Fibroblast of the conjunctiva (primary cell): ENCODE measurements at regions not wholly inside any gene's neighbourhood (a gene's known extent, or its start where the extent isn't known, plus 50 kb on each side); places are given as distances from the start of the nearest gene placed in this dataset.

Experiments
- DNase-seq: peaks from one replicate; pipeline ENCODE4 v3.0.0-alpha.2; 2010; ENCODE audit warnings: low read depth

DNA sequence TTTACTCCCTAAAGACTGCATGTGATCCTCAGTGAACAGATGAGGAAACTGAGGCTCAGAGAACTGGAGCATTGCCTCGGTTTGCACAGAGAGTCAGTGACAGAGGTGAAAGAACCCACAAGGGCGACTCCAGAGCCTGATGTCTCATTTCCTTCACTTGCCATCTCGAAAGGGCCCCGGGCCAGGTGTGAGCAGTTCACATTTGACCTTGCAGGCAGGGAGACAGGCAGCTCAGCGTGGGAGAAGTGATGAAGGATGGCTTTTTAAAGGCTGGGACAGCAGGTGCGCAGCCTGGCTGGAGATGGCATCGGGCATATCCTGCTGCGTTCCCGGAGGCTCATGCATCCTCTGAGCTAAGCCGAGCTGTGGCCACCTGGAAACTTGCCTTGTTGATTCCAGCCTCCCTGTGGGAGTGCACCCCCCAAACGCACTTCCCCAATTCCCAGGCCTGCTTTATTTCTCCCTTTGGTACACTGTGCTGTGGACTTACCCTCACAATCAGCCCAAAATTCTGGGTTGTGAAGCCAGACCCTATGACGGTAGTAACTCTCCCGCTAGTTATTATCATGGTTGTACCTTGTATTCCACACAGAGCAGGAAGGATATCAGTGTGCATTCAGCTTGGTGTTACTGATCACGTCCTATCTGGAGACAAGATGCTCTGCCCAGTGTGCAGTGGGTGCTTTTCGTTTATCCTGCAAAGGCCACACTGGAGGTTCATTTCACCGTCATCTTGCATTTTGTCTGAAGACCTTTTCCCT, 753.2 kb upstream of the EEF2KMT start:
- no peak for DNase-seq

DNA sequence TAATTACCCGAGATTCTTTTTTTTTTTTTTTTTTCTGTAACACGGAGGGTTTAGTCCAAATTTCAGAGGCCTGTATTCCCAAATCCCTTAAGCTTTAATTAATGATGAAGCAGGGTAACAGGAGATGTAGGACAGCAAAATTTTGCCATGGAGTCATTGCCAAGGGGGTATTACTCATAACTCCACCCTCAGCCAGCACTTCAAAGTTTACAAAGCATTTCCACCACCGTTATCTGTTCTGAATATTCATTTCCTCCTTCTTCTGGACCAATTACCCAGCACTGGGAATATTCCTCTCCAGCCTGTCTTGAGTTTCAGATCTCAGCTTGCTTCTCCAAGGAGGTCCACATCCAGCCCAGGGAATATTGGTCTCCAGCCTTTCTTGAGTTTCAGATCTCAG, 747.5 kb upstream of the EEF2KMT start:
- DNase-seq, result no peak

DNA sequence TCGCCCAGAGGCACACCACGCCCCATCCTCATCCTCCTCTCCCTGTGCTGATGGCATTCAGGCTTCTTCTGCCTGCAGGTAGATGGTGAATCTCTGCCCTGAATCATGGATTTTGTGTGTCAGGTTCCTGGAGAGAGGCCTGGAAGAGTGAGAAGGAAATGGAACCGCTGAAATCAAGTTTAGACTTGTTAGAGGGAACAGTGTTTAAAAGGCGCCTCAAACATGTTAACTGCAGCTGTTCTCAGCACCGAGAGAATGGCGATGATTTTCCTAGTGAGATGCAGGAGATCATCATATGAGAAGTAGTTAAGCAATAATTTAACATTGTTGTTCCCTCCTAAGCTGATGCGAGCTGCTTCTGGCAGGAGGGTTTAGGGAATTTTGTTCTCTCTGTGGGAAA, 744.4 kb upstream of the EEF2KMT start:
- DNase-seq, result no peak

DNA sequence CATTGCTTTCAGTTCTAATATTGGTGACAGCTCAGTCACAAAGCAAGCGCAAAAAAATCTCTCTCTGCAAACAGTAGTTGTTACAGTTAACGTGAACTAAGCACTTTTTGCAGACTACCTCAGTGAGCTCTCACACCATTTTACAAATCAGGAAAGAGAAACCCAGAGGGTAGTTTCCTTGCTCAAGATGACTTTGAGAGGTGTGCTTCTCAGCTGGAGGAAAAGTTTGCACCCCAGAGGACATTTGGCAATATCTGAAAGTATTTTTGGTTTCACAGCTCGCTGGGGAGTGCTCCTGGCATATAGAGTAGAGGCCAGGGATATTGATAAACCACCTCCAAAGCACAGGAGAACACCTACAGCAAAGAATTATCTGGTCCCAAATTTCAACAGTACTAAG, 741.1 kb upstream of the EEF2KMT start:
- no peak for DNase-seq

DNA sequence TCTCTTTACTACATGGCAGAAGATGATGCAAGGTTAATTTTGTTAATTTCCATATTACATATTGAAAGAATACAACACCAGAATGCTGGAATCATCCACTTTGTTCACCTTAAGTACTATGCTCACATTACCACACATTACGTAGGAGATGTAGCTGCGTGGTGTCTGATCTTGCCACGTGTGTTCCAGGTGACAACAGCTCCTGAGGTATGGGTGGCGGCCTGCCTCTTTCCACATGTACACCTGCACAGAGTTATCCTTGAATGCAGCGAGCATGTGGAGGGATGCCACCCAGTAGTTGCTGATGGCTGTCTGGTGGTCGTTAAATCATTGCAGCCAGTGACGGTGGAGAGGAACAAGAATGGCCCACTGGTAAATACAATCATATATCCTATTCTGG, 740.5 kb upstream of the EEF2KMT start:
- no peak for DNase-seq

DNA sequence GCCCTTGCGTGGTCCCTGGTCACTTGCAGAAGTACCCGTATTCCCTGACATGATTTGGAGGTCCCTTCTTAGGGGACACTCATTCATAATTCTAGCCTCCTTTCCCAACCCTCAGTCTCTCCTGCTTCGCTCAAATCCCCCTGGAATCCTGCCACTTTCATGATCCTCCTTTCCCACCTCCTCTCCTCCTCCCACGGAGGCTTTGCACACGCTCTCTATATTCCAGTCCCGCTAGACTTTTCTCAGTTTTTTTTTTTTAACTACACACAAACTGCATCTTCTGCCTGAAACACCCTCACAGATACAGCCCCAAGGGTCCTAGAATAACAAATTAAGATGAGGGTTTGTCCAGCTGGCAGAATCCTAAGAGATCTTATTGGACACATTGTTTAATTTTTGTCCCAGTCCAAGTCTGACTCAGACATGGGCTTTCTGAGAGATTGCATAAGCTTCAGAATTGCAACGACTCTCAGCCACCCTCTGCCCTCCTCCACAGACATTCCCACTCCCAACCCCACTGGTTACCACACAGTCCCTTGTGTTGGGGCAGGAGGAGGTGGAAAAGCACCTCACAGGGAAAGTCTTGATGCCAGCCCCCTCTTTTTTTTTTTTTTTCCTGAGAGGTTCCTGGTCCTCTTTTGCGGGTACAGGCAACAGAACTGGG, 739.5 kb upstream of the EEF2KMT start:
- DNase-seq, result no peak

DNA sequence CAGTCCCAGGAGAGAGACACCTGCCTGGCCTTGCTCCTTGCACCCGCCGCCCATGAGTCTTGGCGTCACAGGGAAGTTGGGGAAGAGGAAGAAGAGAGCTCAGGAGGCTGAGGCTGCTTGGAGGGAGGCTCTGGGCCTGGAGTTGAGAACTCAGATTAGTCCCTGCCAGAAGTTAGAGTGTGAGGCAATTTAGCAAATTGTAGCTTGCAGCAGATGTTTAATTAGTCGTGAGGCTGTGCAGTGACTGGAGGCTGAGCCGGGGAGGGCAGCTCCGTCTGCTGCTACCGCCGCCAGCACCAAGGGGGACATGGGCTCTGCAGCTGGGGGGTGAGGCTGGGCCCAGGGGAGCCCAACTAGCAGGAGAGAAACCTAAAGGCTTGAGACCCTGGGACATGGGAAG, 738.3 kb upstream of the EEF2KMT start:
- no peak for DNase-seq

DNA sequence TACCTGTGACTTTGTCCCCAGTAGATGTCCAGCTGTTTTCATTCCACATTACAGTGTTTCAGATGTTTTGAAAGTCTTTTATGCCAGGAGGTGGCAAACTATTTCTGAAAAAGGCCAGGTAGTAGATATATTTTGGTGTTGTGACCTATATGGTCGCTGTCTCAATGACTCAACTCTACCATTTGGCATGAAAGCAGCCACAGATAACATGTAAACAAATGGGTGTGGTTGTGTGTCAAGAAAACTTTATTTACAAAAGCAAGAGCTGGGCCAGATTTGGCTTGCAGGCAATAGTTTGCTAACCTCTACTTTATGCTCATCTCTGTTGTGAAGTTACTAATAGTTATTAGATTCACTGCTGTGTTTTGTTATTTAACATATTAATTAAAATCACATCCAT, 728.7 kb upstream of the EEF2KMT start:
- DNase-seq, result no peak

DNA sequence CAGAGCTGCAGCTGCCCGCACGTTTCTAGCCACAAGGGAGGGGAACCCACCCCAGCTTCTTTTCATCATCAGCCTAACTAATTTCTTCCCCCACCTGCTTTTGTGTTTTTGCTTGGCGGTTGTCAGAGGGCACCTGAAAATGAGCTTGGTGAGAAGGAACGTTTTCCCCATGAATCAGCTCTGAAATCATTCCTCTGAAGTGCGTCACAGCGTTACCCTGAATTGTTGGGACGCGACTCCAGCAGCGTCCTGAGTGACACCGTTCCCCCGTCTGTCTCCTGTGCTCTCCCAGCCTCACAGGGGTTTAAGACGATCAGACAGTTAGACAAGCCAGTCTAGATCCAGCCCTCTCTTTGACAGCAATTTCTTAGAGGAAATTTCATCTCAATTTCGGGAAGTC, 722.9 kb upstream of the EEF2KMT start:
- DNase-seq, result no peak

DNA sequence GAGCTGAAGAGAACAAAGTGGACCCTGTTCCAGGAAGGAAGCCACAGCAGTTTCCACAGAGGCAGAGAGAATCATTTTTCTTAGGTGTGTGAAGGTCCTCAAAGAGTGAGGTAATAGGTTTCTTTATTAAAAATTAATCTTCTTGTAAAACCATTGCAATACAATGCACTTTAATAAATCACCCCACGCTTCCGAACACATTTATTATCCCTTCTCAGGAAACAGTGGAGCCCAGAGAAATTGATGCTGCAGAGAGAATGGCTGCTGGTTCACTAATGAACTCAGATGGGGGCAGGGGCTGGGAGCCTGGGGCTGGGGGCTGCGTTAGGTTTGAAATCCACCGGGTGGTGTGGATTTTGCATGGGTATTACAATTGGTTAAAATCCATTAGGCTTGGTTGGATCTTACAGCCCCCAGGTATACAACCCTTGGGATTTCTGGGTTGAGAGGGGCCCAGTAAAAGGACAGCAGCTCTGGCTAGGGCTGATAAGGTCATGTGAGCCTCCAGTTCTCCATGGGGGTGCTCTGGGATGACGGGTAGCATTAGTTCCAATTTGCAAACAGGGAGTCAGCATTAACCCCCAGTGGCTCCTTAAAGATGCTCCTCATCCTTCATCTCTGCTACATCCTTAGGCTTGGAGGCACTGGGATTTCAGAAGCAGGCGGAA, 718.1 kb upstream of the EEF2KMT start:
- no peak for DNase-seq

DNA sequence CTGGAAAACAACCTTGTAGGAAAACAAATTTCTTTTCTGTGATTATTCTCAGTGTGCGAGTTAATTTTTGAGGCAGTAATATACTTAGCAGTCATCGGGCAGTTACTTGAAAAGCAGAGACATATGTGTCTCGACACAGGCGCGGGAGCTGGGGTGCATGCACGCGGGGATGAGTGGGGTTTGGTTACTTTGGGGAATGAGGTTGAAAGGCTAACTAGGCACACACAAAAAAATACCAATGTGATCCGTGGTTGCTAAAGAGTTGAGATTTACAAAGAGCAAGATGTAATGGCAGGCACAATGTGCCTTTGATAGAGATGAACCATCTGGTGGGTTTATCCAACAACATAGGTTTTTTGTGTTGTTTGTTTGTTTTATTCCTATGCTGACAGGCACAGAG, 703.8 kb upstream of the EEF2KMT start:
- DNase-seq, result no peak

DNA sequence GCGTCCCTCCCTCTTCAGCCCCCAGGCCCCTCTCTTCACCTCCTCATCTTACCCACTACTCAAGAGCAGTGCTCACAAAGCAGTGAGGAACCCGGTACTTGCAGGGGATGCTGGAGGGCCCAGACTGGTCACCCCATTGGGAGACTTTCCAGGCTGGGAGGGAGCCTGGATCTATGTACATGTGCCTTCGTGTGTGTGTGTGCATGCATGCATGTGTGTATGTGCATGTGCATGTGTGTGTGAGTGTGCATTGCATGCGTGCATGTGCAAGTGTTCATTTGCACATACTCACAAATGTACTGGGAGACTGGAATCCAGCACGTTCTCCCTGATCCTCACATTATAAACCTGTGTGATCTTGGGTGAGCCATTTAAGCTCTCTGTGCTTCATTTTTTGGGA, 696.0 kb upstream of the EEF2KMT start:
- DNase-seq, result no peak

DNA sequence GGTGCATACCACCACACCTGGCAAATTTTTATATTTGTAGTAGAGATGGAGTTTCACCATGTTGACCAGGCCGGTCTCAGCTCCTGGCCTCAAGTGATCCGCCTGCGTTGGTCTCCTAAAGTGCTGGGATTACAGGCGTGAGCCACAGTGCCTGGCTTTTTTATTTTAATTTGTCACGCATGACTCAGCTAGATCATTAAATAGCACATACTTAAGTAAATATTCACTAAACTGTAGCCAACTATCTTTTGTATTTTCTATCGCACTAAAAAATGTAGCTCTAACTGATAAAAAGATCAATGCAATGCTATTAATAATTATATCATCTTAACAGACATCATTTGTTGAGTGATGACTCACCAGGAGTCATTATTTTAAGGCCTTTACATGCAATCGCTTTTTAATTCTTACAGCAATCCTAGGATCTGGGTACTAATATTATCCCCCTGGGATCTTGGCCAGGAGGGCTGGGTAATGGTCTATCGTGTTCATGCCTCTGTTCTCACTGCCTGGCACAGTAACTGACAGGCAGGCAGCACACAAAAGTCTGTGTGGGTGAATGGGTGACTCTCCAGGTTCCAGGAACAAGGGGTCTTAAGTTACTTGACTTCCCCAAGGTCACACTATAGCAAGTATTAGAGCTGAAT, 693.5 kb upstream of the EEF2KMT start:
- DNase-seq, result no peak

DNA sequence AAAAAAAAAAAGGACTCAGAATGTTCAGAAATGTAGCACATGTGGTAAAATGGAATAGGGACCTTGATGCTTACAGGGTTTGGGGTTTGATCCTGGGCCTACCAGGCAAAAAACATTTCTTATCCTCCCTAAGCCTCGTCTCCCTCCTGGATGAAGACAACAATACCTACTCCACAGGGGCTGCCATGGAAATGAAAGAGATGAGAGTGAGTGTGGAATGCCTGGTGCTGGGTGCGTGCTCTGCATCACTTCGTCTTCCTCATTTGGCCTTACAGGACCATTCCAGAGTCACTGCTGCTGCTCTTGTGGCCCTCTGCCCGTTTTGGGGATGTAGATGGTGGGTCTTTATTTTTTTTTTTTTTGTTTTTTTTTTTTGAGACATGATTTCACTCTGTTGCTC, 692.9 kb upstream of the EEF2KMT start:
- DNase-seq, result no peak

DNA sequence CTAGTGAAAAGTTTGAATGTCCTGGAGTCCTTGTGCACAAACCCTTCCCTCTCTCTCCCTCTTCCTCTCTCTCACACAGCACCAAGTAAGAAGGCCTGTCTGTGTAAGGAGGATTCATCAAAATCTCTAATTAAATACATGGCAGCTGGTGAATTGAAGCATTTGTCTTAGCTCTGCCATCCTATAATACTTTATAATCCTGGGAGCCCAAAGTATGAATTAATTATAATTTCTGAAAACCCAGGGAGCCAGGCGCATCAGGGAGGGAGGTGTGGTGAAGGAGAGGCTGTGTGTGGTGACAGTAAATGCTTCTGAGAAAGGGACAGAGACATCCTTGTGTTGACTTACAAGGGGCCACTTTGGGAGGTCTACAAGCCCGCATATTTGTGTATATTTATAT, 691.4 kb upstream of the EEF2KMT start:
- no peak for DNase-seq

DNA sequence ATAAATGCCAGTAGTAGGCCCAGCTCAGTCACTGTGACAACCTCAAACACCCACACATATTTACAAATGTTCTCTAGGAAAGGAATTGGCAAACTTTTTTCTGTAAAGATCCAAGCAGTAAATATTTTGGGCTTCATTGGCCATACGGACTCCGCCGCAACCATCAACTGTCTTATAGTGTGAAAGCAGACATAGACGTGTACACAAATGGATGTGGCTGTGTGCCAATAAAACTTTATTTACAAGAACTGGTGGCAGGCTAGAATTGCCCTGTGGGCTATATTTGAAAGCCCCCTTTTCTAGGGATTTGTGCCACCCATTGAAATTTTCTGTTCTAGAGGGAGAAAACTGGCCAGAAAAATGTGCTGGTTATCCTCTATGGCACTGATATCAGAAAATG, 683.8 kb upstream of the EEF2KMT start:
- DNase-seq, result no peak

DNA sequence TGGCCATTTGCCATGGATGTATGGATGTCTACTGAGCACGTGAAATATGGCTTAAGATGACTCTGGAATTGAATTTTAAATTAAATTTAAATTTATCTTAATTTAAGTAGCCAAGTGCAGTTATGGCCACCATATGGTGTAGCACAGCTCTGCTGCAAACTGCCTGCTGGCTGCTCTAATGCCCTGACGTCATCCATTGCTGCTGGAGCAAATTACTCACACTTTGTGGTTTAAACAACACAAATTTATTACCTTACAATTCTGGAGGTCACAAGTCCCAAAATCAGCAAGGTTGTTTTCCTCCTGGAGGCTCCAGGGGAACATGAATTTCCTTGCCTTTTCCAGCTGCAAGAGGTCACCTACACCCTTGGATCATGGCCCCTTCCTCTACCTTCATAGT, 679.3 kb upstream of the EEF2KMT start:
- no peak for DNase-seq

DNA sequence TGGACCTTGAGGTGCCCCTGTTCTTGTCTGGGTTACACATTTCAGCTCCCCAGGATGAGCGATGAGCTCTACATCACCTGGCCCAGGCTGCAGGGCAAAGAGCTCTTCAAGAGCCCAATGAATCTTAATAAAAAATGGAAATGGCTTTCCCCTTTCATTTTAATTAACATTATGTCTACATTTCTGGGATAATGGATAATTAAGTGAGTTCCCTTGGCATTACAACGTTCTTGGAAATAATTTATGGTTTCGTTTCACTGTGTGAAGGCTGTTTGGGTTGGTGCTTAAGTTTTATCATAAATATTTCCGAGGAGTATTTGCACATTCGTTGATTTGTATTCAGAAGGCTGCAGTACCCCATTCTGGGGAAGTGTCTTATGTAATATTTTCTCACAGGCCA, 678.3 kb upstream of the EEF2KMT start:
- no peak for DNase-seq

DNA sequence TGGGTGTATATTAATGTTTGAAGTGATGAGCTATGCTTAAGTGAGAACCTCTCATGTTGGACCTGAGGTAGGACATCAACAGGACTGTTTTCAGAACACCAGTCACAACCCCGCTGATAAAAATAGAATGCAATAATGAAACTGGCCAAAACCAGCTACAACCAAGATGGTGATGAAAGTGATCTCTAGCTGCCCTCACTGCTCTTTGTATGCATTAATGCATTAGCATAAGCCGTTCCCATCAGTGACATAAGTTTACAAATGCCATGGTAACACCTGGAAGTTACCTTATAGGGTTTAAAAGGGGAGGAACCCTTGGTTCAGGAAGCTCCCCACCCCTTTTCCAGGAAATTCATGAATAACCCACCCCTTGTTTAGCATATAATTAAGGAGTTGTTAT, 672.5 kb upstream of the EEF2KMT start:
- DNase-seq, result no peak

DNA sequence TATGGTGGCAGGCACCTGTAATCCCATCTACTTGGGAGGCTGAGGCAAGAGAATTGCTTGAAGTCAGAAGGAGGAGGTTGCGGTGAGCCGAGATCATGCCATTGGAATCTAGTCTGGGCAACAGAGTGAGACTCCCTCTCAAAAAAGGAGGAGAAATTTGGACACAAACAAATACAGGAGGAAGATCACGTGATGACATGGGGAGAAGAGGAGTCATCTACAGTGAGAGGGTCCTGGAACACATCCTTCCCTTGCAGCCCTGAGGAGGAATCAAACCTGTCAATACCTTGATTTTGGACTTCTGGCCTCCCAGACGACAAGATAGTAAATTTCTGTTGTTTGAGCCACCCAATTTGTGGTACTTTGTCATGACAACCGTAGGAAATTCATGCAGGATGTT, 671.9 kb upstream of the EEF2KMT start:
- DNase-seq, result no peak

DNA sequence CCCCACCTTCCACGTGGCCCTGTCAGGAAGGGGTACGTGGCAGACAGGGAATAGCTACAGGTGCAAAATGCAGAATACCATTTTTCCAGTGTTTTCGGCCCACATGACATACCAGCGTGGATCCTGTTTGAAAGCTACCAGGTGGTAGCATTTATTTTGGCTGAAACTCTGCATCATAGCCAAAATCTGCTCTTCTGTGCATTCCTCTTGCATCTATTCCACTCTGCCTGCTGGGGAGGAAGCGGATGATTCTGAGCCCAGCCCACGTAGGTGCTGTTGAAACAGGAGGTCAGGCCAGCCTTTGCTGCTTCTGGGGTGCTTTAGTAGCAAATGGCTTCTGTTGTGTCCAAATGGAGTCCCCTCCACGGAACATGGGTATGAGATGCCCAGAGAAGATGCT, 670.9 kb upstream of the EEF2KMT start:
- no peak for DNase-seq

DNA sequence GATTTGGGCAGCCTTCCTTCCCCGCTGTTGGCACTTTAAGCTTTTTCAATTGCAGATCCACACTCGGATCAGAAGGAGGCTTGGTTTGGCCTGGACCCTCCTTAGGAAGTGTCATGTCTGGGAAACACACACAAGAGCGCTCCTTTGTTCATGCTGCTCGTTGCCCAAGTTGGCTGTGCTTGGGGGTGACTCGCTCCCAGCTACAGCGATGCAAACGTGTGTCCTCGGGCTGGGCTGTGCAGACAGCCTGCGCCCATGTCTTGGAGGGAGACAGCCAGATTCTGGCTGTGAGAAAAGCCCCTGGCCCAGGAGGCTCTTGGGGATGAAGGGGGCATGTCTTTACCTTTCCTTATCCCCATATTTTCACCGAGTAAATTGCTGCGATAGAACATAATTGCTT, 665.6 kb upstream of the EEF2KMT start:
- DNase-seq, result no peak

DNA sequence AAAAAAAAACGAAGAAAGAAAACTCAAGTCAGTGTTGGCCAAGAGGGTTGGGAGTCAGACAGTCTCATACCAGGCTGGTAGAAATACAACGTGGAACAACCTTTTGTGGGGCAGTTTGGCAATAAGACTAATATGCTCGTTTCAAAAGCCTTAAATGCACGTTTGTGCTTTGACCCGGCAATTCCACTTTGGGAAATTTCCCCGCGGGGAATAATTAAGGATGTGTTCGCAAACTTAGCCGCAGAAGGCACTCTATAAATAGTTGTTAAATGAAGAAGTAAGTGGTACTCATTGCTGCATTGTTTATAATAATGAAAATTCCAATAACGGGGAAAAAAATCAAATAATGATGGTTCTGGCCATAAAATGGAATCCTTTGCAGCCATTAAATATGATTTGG, 664.8 kb upstream of the EEF2KMT start:
- DNase-seq, result no peak
